ENCODE measurements at regions not wholly inside any gene's neighbourhood (a gene's known extent, or its start where the extent isn't known, plus 50 kb on each side); places are given as distances from the start of the nearest gene placed in this dataset.
"Not testable (repeated sequence)": the region's sequence is repeated elsewhere in the genome, so short reads cannot be mapped to it uniquely, and the experiment has no call there.

GRCh38 chr1:69088571-69088970 is 479.2 kb upstream of the LRRC7 start:
- no peak for DNase-seq

- DNase-seq: no peak
Observed at GRCh38 chr1:69090170-69090569, 477.6 kb upstream of the LRRC7 start.

- DNase-seq: no peak
Observed at GRCh38 chr1:69090752-69091151, 477.0 kb upstream of the LRRC7 start.

- not testable (repeated sequence) for DNase-seq
Observed at GRCh38 chr1:69102058-69102457, 465.7 kb upstream of the LRRC7 start.

GRCh38 chr1:69103213-69103612 is 464.5 kb upstream of the LRRC7 start:
- no peak for DNase-seq

- DNase-seq: no peak
Observed at GRCh38 chr1:69103705-69104385, 463.9 kb upstream of the LRRC7 start.

- DNase-seq: no peak
Observed at GRCh38 chr1:69104894-69105293, 462.8 kb upstream of the LRRC7 start.

- no peak for DNase-seq
Observed at GRCh38 chr1:69109277-69109676, 458.4 kb upstream of the LRRC7 start.

- DNase-seq: no peak
Observed at GRCh38 chr1:69110851-69111250, 456.9 kb upstream of the LRRC7 start.

- not testable (repeated sequence) for DNase-seq
Observed at GRCh38 chr1:69120126-69120741, 447.5 kb upstream of the LRRC7 start.

GRCh38 chr1:69120817-69121216 is 446.9 kb upstream of the LRRC7 start:
- no peak for DNase-seq

- no peak for DNase-seq
Observed at GRCh38 chr1:69121723-69122122, 446.0 kb upstream of the LRRC7 start.

GRCh38 chr1:69122373-69122772 is 445.3 kb upstream of the LRRC7 start:
- DNase-seq: no peak

GRCh38 chr1:69123486-69123885 is 444.2 kb upstream of the LRRC7 start:
- DNase-seq: no peak

GRCh38 chr1:69126796-69127195 is 440.9 kb upstream of the LRRC7 start:
- DNase-seq: no peak

GRCh38 chr1:69128204-69128603 is 439.5 kb upstream of the LRRC7 start:
- no peak for DNase-seq

- no peak for DNase-seq
Observed at GRCh38 chr1:69129538-69129937, 438.2 kb upstream of the LRRC7 start.

- no peak for DNase-seq
Observed at GRCh38 chr1:69138172-69138571, 429.6 kb upstream of the LRRC7 start.

GRCh38 chr1:69139007-69139406 is 428.7 kb upstream of the LRRC7 start:
- no peak for DNase-seq

GRCh38 chr1:69146303-69146702 is 421.4 kb upstream of the LRRC7 start:
- no peak for DNase-seq

GRCh38 chr1:69148731-69149130 is 419.0 kb upstream of the LRRC7 start:
- no peak for DNase-seq

GRCh38 chr1:69157046-69157756 is 410.5 kb upstream of the LRRC7 start:
- DNase-seq: no peak

GRCh38 chr1:69163241-69163640 is 404.5 kb upstream of the LRRC7 start:
- no peak for DNase-seq

GRCh38 chr1:69163779-69164178 is 403.9 kb upstream of the LRRC7 start:
- DNase-seq: no peak
